Transverse colon (tissue), 4 donors: ENCODE measurements at regions not wholly inside any gene's neighbourhood (a gene's known extent, or its start where the extent isn't known, plus 50 kb on each side); places are given as distances from the start of the nearest gene placed in this dataset.

ENCODE experiments used
- CTCF ChIP-seq, 5 experiments: fragments of 200-600 bp in 3 of 5; fragments of 450-650 bp in 2 of 5; sonication (generic) in 3 of 5; IDR thresholded peaks; 1 replicate in 2 of 5; 2 replicates in 3 of 5; pipeline ENCODE4 v1.5.1; 2016 to 2017; ENCODE audit warnings: antibody characterized with exemption in 5 of 5, inconsistent platforms in 3 of 5, mild to moderate bottlenecking in 2 of 5, moderate library complexity in 1 of 5
- EP300 ChIP-seq: sonication (generic); formaldehyde crosslinking; IDR thresholded peaks from one replicate; pipeline ENCODE4 v1.6.1; 2017; ENCODE audit warnings: antibody characterized with exemption, low read depth
- POLR2A ChIP-seq: fragments of 450-650 bp; IDR thresholded peaks from one replicate; pipeline ENCODE4 v1.6.1; 2016; ENCODE audit warnings: antibody characterized with exemption, mild to moderate bottlenecking, moderate library complexity
- POLR2AphosphoS5 ChIP-seq, 3 donors: sonication (generic); formaldehyde crosslinking; IDR thresholded peaks; one replicate each; pipeline ENCODE4 v1.6.1; 2016; ENCODE audit warnings: antibody characterized with exemption in 3 of 3

GRCh38 chr1:232263452-232263851 lies 366.5 kb downstream of the SIPA1L2 start:
- TF ChIP-seq CTCF (IDR thresholded peaks at IDR 0.05): no peak
- no peak for TF ChIP-seq POLR2A
- no peak for TF ChIP-seq POLR2AphosphoS5 (IDR thresholded peaks at IDR 0.05)
- TF ChIP-seq EP300: no peak
